ENCODE measurements at regions not wholly inside any gene's neighbourhood (a gene's known extent, or its start where the extent isn't known, plus 50 kb on each side); places are given as distances from the start of the nearest gene placed in this dataset.
A peak's percentile ranks its signal among the peaks of the same experiment; 100 is the strongest.
"Not testable (repeated sequence)": the region's sequence is repeated elsewhere in the genome, so short reads cannot be mapped to it uniquely, and the experiment has no call there.

GRCh38 chr6:97459535-97459934 is 176.5 kb upstream of the MMS22L start:
- DNase-seq: no peak

- no peak for DNase-seq
These were observed 177.0 kb upstream of the MMS22L start for GRCh38 chr6:97459986-97460385.

GRCh38 chr6:97460394-97461080 is 177.5 kb upstream of the MMS22L start:
- DNase-seq: no peak

GRCh38 chr6:97461218-97461617 is 178.2 kb upstream of the MMS22L start:
- DNase-seq: no peak

GRCh38 chr6:97462031-97462430 is 179.0 kb upstream of the MMS22L start:
- DNase-seq: no peak

GRCh38 chr6:97462938-97463598 is 180.1 kb upstream of the MMS22L start:
- no peak for DNase-seq

- no peak for DNase-seq
These were observed 183.0 kb upstream of the MMS22L start for GRCh38 chr6:97465877-97466561.

- no peak for DNase-seq
These were observed 186.0 kb upstream of the MMS22L start for GRCh38 chr6:97468981-97469380.

- no peak for DNase-seq
These were observed 186.4 kb upstream of the MMS22L start for GRCh38 chr6:97469451-97469850.

- DNase-seq: no peak
These were observed 187.3 kb upstream of the MMS22L start for GRCh38 chr6:97470322-97470721.

GRCh38 chr6:97473979-97474378 is 191.0 kb upstream of the MMS22L start:
- no peak for DNase-seq

- peak; percentile 44 for DNase-seq
These were observed 214.8 kb upstream of the MMS22L start for GRCh38 chr6:97497713-97498331.

- no peak for DNase-seq
These were observed 218.8 kb upstream of the MMS22L start for GRCh38 chr6:97501853-97502252.

- DNase-seq: no peak
These were observed 225.6 kb upstream of the MMS22L start for GRCh38 chr6:97508646-97509045.

- DNase-seq: not testable (repeated sequence)
These were observed 230.2 kb upstream of the MMS22L start for GRCh38 chr6:97513260-97513659.

GRCh38 chr6:97524811-97525210 is 241.8 kb upstream of the MMS22L start:
- no peak for DNase-seq

GRCh38 chr6:97535800-97536199 is 252.8 kb upstream of the MMS22L start:
- DNase-seq: no peak

GRCh38 chr6:97548354-97548753 is 265.3 kb upstream of the MMS22L start:
- DNase-seq: no peak

GRCh38 chr6:97557355-97557754 is 274.3 kb upstream of the MMS22L start:
- DNase-seq: no peak

- DNase-seq: peak; percentile 36
These were observed 280.5 kb upstream of the MMS22L start for GRCh38 chr6:97563529-97563928.

GRCh38 chr6:97572943-97573342 is 289.9 kb upstream of the MMS22L start:
- no peak for DNase-seq

GRCh38 chr6:97586344-97586743 is 303.3 kb upstream of the MMS22L start:
- no peak for DNase-seq

- DNase-seq: no peak
These were observed 308.9 kb upstream of the MMS22L start for GRCh38 chr6:97591955-97592354.

GRCh38 chr6:97594844-97595243 is 311.8 kb upstream of the MMS22L start:
- no peak for DNase-seq
